H9 (cell line): ENCODE measurements at regions not wholly inside any gene's neighbourhood (a gene's known extent, or its start where the extent isn't known, plus 50 kb on each side); places are given as distances from the start of the nearest gene placed in this dataset.

Experiments used
- DNase-seq: peaks from one replicate; pipeline ENCODE4 v3.0.0-alpha.2; 2017
- H2AFZ ChIP-seq: one replicate; pipeline ENCODE4 v1.6.1; 2013; ENCODE audit warnings: mild to moderate bottlenecking, low read length, control low read depth, moderate library complexity
- H2AK5ac ChIP-seq: 2 replicates; pipeline ENCODE4 v1.6.1; 2013; ENCODE audit warnings: low read length, control low read depth, mixed read lengths; ENCODE audit not compliant: insufficient read length
- H2BK120ac ChIP-seq: one replicate; pipeline ENCODE4 v1.6.1; 2013; ENCODE audit warnings: low read depth, mild to moderate bottlenecking, low read length, control low read depth, inconsistent platforms; ENCODE audit not compliant: poor library complexity, severe bottlenecking
- H2BK12ac ChIP-seq: 2 replicates; pipeline ENCODE4 v1.6.1; 2013; ENCODE audit warnings: low read length, control low read depth, mixed read lengths, low read depth; ENCODE audit not compliant: insufficient read length
- H2BK15ac ChIP-seq: 2 replicates; pipeline ENCODE4 v1.6.1; 2013; ENCODE audit warnings: low read depth, low read length, control low read depth
- H2BK20ac ChIP-seq: one replicate; pipeline ENCODE4 v1.6.1; 2013; ENCODE audit warnings: low read depth, mild to moderate bottlenecking, low read length, control low read depth, inconsistent platforms; ENCODE audit not compliant: poor library complexity, severe bottlenecking
- H2BK5ac ChIP-seq: 2 replicates; pipeline ENCODE4 v1.6.1; 2013; ENCODE audit warnings: low read length, control low read depth, mixed read lengths; ENCODE audit not compliant: insufficient read length
- H3K14ac ChIP-seq: 2 replicates; pipeline ENCODE4 v1.6.1; 2013; ENCODE audit warnings: low read length, control low read depth; ENCODE audit not compliant: insufficient read depth
- H3K18ac ChIP-seq: 2 replicates; pipeline ENCODE4 v1.6.1; 2013; ENCODE audit warnings: low read depth, mild to moderate bottlenecking, mixed read lengths, low read length, control low read depth; ENCODE audit not compliant: insufficient read length
- H3K23ac ChIP-seq: 2 replicates; pipeline ENCODE4 v1.6.1; 2013; ENCODE audit warnings: low read length, control low read depth, mixed read lengths, low read depth; ENCODE audit not compliant: insufficient read length
- H3K23me2 ChIP-seq: 2 replicates; pipeline ENCODE4 v1.6.1; 2013; ENCODE audit warnings: low read depth, mild to moderate bottlenecking, mixed read lengths, low read length, control low read depth; ENCODE audit not compliant: insufficient read length, poor library complexity, severe bottlenecking
- H3K27ac ChIP-seq: 2 replicates; pipeline ENCODE4 v1.5.1; 2013; ENCODE audit warnings: low read length, control low read depth, mixed read lengths, low read depth; ENCODE audit not compliant: insufficient read length
- H3K27me3 ChIP-seq: 2 replicates; pipeline ENCODE4 v1.6.1; 2013; ENCODE audit warnings: low read length, control low read depth, inconsistent platforms; ENCODE audit not compliant: insufficient read depth
- H3K4ac ChIP-seq: 2 replicates; pipeline ENCODE4 v1.6.1; 2013; ENCODE audit warnings: low read depth, mild to moderate bottlenecking, control low read depth, inconsistent platforms, low read length, moderate library complexity
- H3K4me1 ChIP-seq: 2 replicates; pipeline ENCODE4 v1.6.1; 2013; ENCODE audit warnings: low read length, control low read depth, inconsistent platforms; ENCODE audit not compliant: insufficient read depth
- H3K4me2 ChIP-seq: 2 replicates; pipeline ENCODE4 v1.6.1; 2013; ENCODE audit warnings: low read length, control low read depth, mixed read lengths; ENCODE audit not compliant: insufficient read length, insufficient read depth
- H3K56ac ChIP-seq: 2 replicates; pipeline ENCODE4 v1.6.1; 2013; ENCODE audit warnings: low read depth, mild to moderate bottlenecking, mixed read lengths, low read length, control low read depth; ENCODE audit not compliant: insufficient read length
- H3K79me1 ChIP-seq: 2 replicates; pipeline ENCODE4 v1.6.1; 2013; ENCODE audit warnings: low read depth, mild to moderate bottlenecking, moderate library complexity, low read length, control low read depth, inconsistent platforms; ENCODE audit not compliant: insufficient read depth, poor library complexity, severe bottlenecking
- H3K79me2 ChIP-seq: 2 replicates; pipeline ENCODE4 v1.6.1; 2013; ENCODE audit warnings: low read length, control low read depth, inconsistent platforms; ENCODE audit not compliant: insufficient read depth
- H3K9ac ChIP-seq: 2 replicates; pipeline ENCODE4 v1.6.1; 2013; ENCODE audit warnings: low read length, control low read depth, mixed read lengths; ENCODE audit not compliant: insufficient read length; ENCODE audit errors: extremely low read depth
- H3K9me3 ChIP-seq: one replicate; pipeline ENCODE4 v1.6.1; 2013; ENCODE audit warnings: low read depth, low read length, inconsistent platforms; ENCODE audit not compliant: control insufficient read depth
- H3T11ph ChIP-seq: one replicate; pipeline ENCODE4 v1.6.1; 2013; ENCODE audit warnings: mild to moderate bottlenecking, low read length, control low read depth, inconsistent platforms
- H4K20me1 ChIP-seq: one replicate; pipeline ENCODE4 v1.6.1; 2013; ENCODE audit not compliant: control insufficient read depth, insufficient read length, insufficient read depth
- H4K5ac ChIP-seq: 2 replicates; pipeline ENCODE4 v1.6.1; 2013; ENCODE audit warnings: low read depth, mild to moderate bottlenecking, mixed read lengths, low read length, control low read depth; ENCODE audit not compliant: insufficient read length
- H4K8ac ChIP-seq: replicated peaks from 2 replicates; pipeline ENCODE4 v1.6.1; 2013; ENCODE audit warnings: low read length, control low read depth, mixed read lengths, low read depth; ENCODE audit not compliant: insufficient read length
- H4K91ac ChIP-seq: 2 replicates; pipeline ENCODE4 v1.6.1; 2013; ENCODE audit warnings: low read depth, mild to moderate bottlenecking, moderate library complexity, mixed read lengths, low read length, control low read depth; ENCODE audit not compliant: insufficient read length
- H3K27ac Mint-ChIP-seq, 3 experiments: 2 replicates in 2 of 3; 3 replicates in 1 of 3; pipeline ENCODE4 v1.8.0; 2020 to 2021; ENCODE audit warnings: mixed read lengths in 3 of 3, mild to moderate bottlenecking in 1 of 3, moderate library complexity in 1 of 3
- H3K27me3 Mint-ChIP-seq: 2 replicates; pipeline ENCODE4 v1.8.0; 2021; ENCODE audit warnings: low read depth, mild to moderate bottlenecking, moderate library complexity, mixed read lengths
- H3K36me3 Mint-ChIP-seq, 3 experiments: 2 replicates in 2 of 3; 3 replicates in 1 of 3; pipeline ENCODE4 v1.8.0; 2020 to 2021; ENCODE audit warnings: low read depth in 3 of 3, mixed read lengths in 3 of 3; ENCODE audit not compliant: insufficient read depth in 1 of 3
- H3K4me1 Mint-ChIP-seq, 2 experiments: 2 replicates each; pipeline ENCODE4 v1.8.0; 2020; ENCODE audit warnings: mixed read lengths in 2 of 2
- H3K4me3 Mint-ChIP-seq, 2 experiments: 2 replicates in 1 of 2; 3 replicates in 1 of 2; pipeline ENCODE4 v1.8.0; 2020 to 2021; ENCODE audit warnings: mild to moderate bottlenecking in 2 of 2, mixed read lengths in 2 of 2, moderate library complexity in 1 of 2
- H3K9me3 Mint-ChIP-seq, 2 experiments: 2 replicates in 1 of 2; 3 replicates in 1 of 2; pipeline ENCODE4 v1.8.0; 2020; ENCODE audit warnings: mild to moderate bottlenecking in 2 of 2, mixed read lengths in 2 of 2, moderate library complexity in 1 of 2
- WGBS: extraction: QIAGEN DNeasy Blood & Tissue Kit; methylation state at CpG from one replicate; pipeline ENCODE4 v1.1.7; 2013; ENCODE audit warnings: missing lambda C conversion rate, low lambda C conversion rate, mixed read lengths; ENCODE audit not compliant: insufficient read length; ENCODE audit errors: extremely low coverage; 5-methylcytosine and 5-hydroxymethylcytosine counted together
- TF ChIP-seq, protein P1 (sequence below): fragments of 200-600 bp; sonication (generic); conservative IDR thresholded peaks from 3 replicates; pipeline ENCODE4 v1.8.0; 2021; ENCODE audit warnings: antibody characterized with exemption, mild to moderate bottlenecking

DNA sequence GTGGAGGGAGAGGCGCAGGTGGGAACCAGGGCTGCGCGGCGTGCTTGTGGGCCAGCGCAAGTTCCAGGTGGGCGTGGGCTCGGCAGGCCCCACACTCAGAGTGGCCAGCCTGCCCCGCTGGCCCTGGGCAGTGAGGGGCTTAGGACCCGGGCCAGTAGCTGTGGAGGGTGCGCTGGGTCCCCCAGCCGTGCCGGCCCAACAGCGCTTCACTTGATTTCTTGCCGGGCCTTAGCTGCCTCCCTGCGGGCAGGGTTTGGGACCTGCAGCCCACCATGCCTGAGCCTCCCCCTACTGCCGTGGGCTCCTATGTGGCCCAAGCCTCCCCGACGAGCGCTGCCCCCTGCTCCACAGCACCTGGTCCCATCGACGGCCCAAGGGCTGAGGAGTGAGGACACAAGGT, 1636.9 kb upstream of the SLC39A10 start:
- Histone ChIP-seq H3K27ac (no peak overlapping the region), H3K4ac (no peak overlapping the region), H2BK12ac (no peak overlapping the region), H2BK120ac (no peak overlapping the region), H3K23ac (no peak overlapping the region), H3K18ac (no peak overlapping the region), H2AFZ (no peak overlapping the region), H3K79me1 (no peaks in the 10 kb centered on the region), H2AK5ac (no peak overlapping the region), H2BK5ac (no peak overlapping the region), H3K27me3 (no peaks in the 10 kb centered on the region), H2BK15ac (no peak overlapping the region), H4K8ac (no peak overlapping the region), H3K23me2 (no peaks in the 10 kb centered on the region), H3K4me1 (no peaks in the 10 kb centered on the region), H4K20me1 (no peaks in the 10 kb centered on the region), H3K9me3 (no peaks in the 10 kb centered on the region), H3K9ac (no peak overlapping the region), H3K79me2 (no peaks in the 10 kb centered on the region), H3K14ac (no peak overlapping the region), H3K56ac (no peak overlapping the region), H4K5ac (no peak overlapping the region), H3T11ph (no peak overlapping the region), H3K4me2 (no peak overlapping the region), H2BK20ac (no peak overlapping the region), H4K91ac (no peak overlapping the region)
- no peak for DNase-seq
- Mint-ChIP-seq H3K27ac (no peak overlapping the region), H3K4me3 (no peak overlapping the region), H3K9me3 (peaks cover 6 to 22% of the 10 kb centered on the region in 2 experiments; a peak in 4 of 5 replicates), H3K36me3 (peaks cover 0 to 15% (median 7%) of the 10 kb centered on the region in 3 experiments; a peak in 3 of 7 replicates), H3K4me1 (peaks cover 0 to 2% of the 10 kb centered on the region in 2 experiments; a peak in 1 of 4 replicates), H3K27me3 (no peaks in the 10 kb centered on the region)
- WGBS, result no CpG with 5 or more reads among the region's 21 CpGs
- TF ChIP-seq, protein P1, sequence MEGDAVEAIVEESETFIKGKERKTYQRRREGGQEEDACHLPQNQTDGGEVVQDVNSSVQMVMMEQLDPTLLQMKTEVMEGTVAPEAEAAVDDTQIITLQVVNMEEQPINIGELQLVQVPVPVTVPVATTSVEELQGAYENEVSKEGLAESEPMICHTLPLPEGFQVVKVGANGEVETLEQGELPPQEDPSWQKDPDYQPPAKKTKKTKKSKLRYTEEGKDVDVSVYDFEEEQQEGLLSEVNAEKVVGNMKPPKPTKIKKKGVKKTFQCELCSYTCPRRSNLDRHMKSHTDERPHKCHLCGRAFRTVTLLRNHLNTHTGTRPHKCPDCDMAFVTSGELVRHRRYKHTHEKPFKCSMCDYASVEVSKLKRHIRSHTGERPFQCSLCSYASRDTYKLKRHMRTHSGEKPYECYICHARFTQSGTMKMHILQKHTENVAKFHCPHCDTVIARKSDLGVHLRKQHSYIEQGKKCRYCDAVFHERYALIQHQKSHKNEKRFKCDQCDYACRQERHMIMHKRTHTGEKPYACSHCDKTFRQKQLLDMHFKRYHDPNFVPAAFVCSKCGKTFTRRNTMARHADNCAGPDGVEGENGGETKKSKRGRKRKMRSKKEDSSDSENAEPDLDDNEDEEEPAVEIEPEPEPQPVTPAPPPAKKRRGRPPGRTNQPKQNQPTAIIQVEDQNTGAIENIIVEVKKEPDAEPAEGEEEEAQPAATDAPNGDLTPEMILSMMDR, result no peak
